Astrocyte (in vitro differentiated cells and primary cell): ENCODE measurements at regions not wholly inside any gene's neighbourhood (a gene's known extent, or its start where the extent isn't known, plus 50 kb on each side); places are given as distances from the start of the nearest gene placed in this dataset.

Experiments used
- CTCF ChIP-seq: IDR thresholded peaks from 2 replicates; pipeline ENCODE4 v1.5.1; 2011; ENCODE audit warnings: low read depth, mild to moderate bottlenecking, inconsistent platforms, low read length, moderate library complexity; ENCODE audit not compliant: insufficient read depth
- EZH2 ChIP-seq: IDR thresholded peaks from 2 replicates; pipeline ENCODE4 v1.6.1; 2012; ENCODE audit warnings: mild to moderate bottlenecking, low read length, inconsistent platforms; ENCODE audit not compliant: insufficient read depth

GRCh38 chr16:80203821-80204220, 337.0 kb upstream of the DYNLRB2 start:
- TF ChIP-seq CTCF (no peak), EZH2 (no peak)
